B cell (primary cell): ENCODE measurements at regions not wholly inside any gene's neighbourhood (a gene's known extent, or its start where the extent isn't known, plus 50 kb on each side); places are given as distances from the start of the nearest gene placed in this dataset.

ENCODE experiments used
- ATAC-seq: fragments of 200-7000 bp; cut with Tn5 transposase; one replicate; pipeline ENCODE4 v1.10.0; 2021; ENCODE audit warnings: low read depth, mild to moderate bottlenecking, moderate number of reproducible peaks, moderate library complexity
- CTCF ChIA-PET: fragments of 350-600 bp; sonication (Branson Sonifier 250); formaldehyde crosslinking; loops from one replicate; lab custom pipeline; 2021; ENCODE audit warnings: antibody characterized with exemption, inconsistent platforms; lab: Charles Lee
- POLR2A ChIA-PET: fragments of 350-600 bp; sonication (Branson Sonifier 250); formaldehyde crosslinking; loops from one replicate; lab custom pipeline; 2021; ENCODE audit warnings: antibody characterized with exemption; lab: Charles Lee
- DNase-seq: peaks from one replicate; pipeline ENCODE4 v3.0.0; 2013
- H2AFZ ChIP-seq: 2 replicates; pipeline ENCODE4 v1.6.1; 2012; ENCODE audit warnings: mild to moderate bottlenecking, low read depth, low read length; ENCODE audit not compliant: insufficient read depth, poor library complexity, severe bottlenecking
- H3K27ac ChIP-seq, 2 donors: 1 replicate in 1 of 2; 2 replicates in 1 of 2; pipeline ENCODE4 v1.5.1; 2012 to 2013; ENCODE audit warnings: low read length in 2 of 2, mild to moderate bottlenecking in 2 of 2, moderate library complexity in 1 of 2
- H3K27me3 ChIP-seq, 4 experiments: fragments of 200-600 bp in 1 of 4; sonication (generic) in 1 of 4; replicated peaks in 1 of 4; 1 replicate in 2 of 4; 2 replicates in 2 of 4; pipeline versions ENCODE4 v1.6.1 to v1.7.0; 2013 to 2016; ENCODE audit warnings: low read length in 3 of 4, mild to moderate bottlenecking in 2 of 4, mixed read lengths in 1 of 4, moderate library complexity in 1 of 4; ENCODE audit not compliant: insufficient read depth in 4 of 4, control insufficient read depth in 3 of 4; ENCODE audit errors: control extremely low read depth in 1 of 4
- H3K36me3 ChIP-seq, 2 experiments: replicated peaks in 1 of 2; 1 replicate in 1 of 2; 2 replicates in 1 of 2; pipeline versions ENCODE4 v1.6.1 to v1.7.1; 2013; ENCODE audit warnings: low read length in 1 of 2; ENCODE audit not compliant: insufficient read depth in 2 of 2, control insufficient read depth in 1 of 2; ENCODE audit errors: control extremely low read depth in 1 of 2, extremely low read depth in 1 of 2
- H3K4me1 ChIP-seq, 2 donors: fragments of 200-600 bp in 1 of 2; sonication (generic) in 1 of 2; 1 replicate in 1 of 2; 2 replicates in 1 of 2; pipeline versions ENCODE4 v1.5.1 to v1.6.1; 2013 to 2017; ENCODE audit warnings: low read length in 2 of 2; ENCODE audit not compliant: control insufficient read depth in 2 of 2, insufficient read depth in 2 of 2
- H3K4me2 ChIP-seq: replicated peaks from 2 replicates; pipeline ENCODE3; 2012; ENCODE audit warnings: mild to moderate bottlenecking, low read depth, low read length; ENCODE audit not compliant: poor library complexity, severe bottlenecking
- H3K4me3 ChIP-seq, 5 experiments: fragments of 200-600 bp in 1 of 5; sonication (generic) in 1 of 5; 1 replicate in 3 of 5; 2 replicates in 2 of 5; pipeline versions ENCODE4 v1.5.1 to v1.7.0; 2011 to 2016; ENCODE audit warnings: low read length in 4 of 5, mild to moderate bottlenecking in 4 of 5, low read depth in 2 of 5, control low read depth in 1 of 5, moderate library complexity in 1 of 5; ENCODE audit not compliant: insufficient read depth in 1 of 5; ENCODE audit errors: control extremely low read depth in 1 of 5, extremely low read depth in 1 of 5
- H3K79me2 ChIP-seq: fragments of 200-600 bp; sonication (generic); one replicate; pipeline ENCODE4 v1.6.0; 2016; ENCODE audit warnings: low read length; ENCODE audit not compliant: control insufficient read depth, insufficient read depth
- H3K9ac ChIP-seq: fragments of 200-600 bp; sonication (generic); 2 replicates; pipeline ENCODE4 v1.6.1; 2017; ENCODE audit warnings: mild to moderate bottlenecking, low read length, moderate library complexity
- H3K9me3 ChIP-seq, 3 donors: one replicate each; pipeline versions ENCODE4 v1.6.1 to v1.7.1; 2013; ENCODE audit warnings: low read length in 2 of 3; ENCODE audit not compliant: control insufficient read depth in 2 of 3, insufficient read depth in 1 of 3; ENCODE audit errors: control extremely low read depth in 1 of 3
- H4K20me1 ChIP-seq: 2 replicates; pipeline ENCODE4 v1.6.0; 2012; ENCODE audit warnings: mild to moderate bottlenecking, low read length; ENCODE audit not compliant: insufficient read depth, control insufficient read depth, poor library complexity, severe bottlenecking
- H3K27ac Mint-ChIP-seq: one replicate; pipeline ENCODE4 v1.8.0; 2021; ENCODE audit warnings: mixed read lengths
- H3K27me3 Mint-ChIP-seq: one replicate; pipeline ENCODE4 v1.8.0; 2021; ENCODE audit warnings: mixed read lengths
- H3K4me1 Mint-ChIP-seq: one replicate; pipeline ENCODE4 v1.8.0; 2021; ENCODE audit warnings: mixed read lengths
- H3K4me3 Mint-ChIP-seq: one replicate; pipeline ENCODE4 v1.8.0; 2021; ENCODE audit warnings: mixed read lengths
- H3K9me3 Mint-ChIP-seq: one replicate; pipeline ENCODE4 v1.8.0; 2022; ENCODE audit warnings: mixed read lengths; ENCODE audit not compliant: insufficient read depth
- EZH2 ChIP-seq: IDR thresholded peaks from 2 replicates; pipeline ENCODE4 v1.6.1; 2012; ENCODE audit warnings: borderline replicate concordance, low read depth, mild to moderate bottlenecking, moderate library complexity, low read length; ENCODE audit not compliant: insufficient read depth, poor library complexity, severe bottlenecking
- WGBS: methylation state at CpG from one replicate; pipeline ENCODE4 v1.1.5; 2013; ENCODE audit warnings: missing lambda C conversion rate; ENCODE audit not compliant: insufficient coverage; 5-methylcytosine and 5-hydroxymethylcytosine counted together
- intact Hi-C: fragments of 100-400 bp; cut with micrococcal nuclease; formaldehyde crosslinking; loops from one replicate; pipeline ENCODE4 v1.10.0; 2022
- TF ChIP-seq, protein P1 (sequence below): fragments of 200-600 bp; IDR thresholded peaks from one replicate; pipeline ENCODE4 v1.8.0; 2022; ENCODE audit warnings: antibody characterized with exemption, mild to moderate bottlenecking

DNA sequence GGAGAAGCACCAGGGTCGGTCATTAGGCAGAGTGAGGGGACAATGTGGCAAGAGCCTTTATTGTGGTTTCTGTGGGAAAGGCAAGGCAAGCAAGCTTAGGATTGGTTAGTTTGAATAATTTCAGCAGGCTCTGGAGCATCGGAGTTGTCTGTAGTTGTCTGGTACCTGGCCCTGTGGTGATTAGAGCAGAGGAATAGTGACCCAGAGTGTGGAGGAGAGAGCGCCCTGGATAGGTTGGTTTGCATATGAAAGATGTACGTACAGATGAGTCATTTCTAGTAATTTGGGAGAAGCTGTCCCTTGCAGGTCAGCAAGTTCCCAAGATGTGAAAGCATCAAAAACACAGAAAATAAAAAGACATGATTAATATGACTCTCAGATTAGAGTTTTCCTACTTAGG, 383.1 kb upstream of the MEX3C start:
- Histone ChIP-seq H3K79me2 (no peaks in the 10 kb centered on the region), H3K9ac (no peak overlapping the region), H3K4me2 (no peak overlapping the region), H2AFZ (no peak overlapping the region), H3K27ac (no peak overlapping the region), H3K27me3 (no peaks in the 10 kb centered on the region), H3K9me3 (peaks cover 0 to 6% (median 0%) of the 10 kb centered on the region in 3 donors), H4K20me1 (no peaks in the 10 kb centered on the region), H3K4me1 (no peaks in the 10 kb centered on the region), H3K36me3 (no peaks in the 10 kb centered on the region), H3K4me3 (no peak overlapping the region)
- DNase-seq, result no peak
- TF ChIP-seq EZH2, result no peak
- TF ChIP-seq, protein P1, sequence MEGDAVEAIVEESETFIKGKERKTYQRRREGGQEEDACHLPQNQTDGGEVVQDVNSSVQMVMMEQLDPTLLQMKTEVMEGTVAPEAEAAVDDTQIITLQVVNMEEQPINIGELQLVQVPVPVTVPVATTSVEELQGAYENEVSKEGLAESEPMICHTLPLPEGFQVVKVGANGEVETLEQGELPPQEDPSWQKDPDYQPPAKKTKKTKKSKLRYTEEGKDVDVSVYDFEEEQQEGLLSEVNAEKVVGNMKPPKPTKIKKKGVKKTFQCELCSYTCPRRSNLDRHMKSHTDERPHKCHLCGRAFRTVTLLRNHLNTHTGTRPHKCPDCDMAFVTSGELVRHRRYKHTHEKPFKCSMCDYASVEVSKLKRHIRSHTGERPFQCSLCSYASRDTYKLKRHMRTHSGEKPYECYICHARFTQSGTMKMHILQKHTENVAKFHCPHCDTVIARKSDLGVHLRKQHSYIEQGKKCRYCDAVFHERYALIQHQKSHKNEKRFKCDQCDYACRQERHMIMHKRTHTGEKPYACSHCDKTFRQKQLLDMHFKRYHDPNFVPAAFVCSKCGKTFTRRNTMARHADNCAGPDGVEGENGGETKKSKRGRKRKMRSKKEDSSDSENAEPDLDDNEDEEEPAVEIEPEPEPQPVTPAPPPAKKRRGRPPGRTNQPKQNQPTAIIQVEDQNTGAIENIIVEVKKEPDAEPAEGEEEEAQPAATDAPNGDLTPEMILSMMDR, result no peak
- no peak overlapping the region for H3K27ac Mint-ChIP-seq
- no peak for ATAC-seq
- H3K9me3 Mint-ChIP-seq, result peaks cover 5% of the 10 kb centered on the region
- WGBS, result 87% methylated on average over 3 of the region's 4 CpGs
- H3K27me3 Mint-ChIP-seq, result peaks cover 4% of the 10 kb centered on the region
- CTCF ChIA-PET, result no interaction called here
- H3K4me1 Mint-ChIP-seq, result no peaks in the 10 kb centered on the region
- H3K4me3 Mint-ChIP-seq, result no peak overlapping the region
- intact Hi-C loops, result no loop called here
- POLR2A ChIA-PET, result no interaction called here

DNA sequence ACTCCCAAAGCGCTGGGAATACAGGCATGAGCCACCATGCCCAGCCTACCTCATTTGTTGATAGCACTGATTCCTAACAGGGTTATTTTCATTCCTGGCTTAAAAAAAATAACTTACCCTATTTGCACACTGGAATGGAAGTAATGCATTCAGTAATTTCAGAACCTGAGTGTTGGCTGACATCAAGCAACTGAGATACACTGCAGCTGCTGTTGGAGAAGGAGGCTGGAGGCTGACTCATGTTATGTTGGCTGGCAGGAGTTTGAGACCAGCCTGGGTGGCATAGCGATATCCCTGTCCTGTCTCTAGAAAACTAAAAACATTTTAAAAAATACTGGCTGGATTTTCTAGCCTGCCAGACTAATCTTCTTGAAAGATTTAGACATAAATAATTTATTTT, 385.1 kb upstream of the MEX3C start:
- POLR2A ChIA-PET, result no interaction called here
- peaks cover 18% of the 10 kb centered on the region for H3K27me3 Mint-ChIP-seq
- no peak for ATAC-seq

More for the DNA sequence above, 385.1 kb upstream of the MEX3C start:
- H3K27me3 ChIP-seq, result no peaks in the 10 kb centered on the region
- no peak overlapping the region for H3K4me2 ChIP-seq
- TF ChIP-seq, protein P1, result no peak
- no peak for TF ChIP-seq EZH2
- WGBS, result 100% methylated on average over 1 of the region's 2 CpGs
- H3K4me3 Mint-ChIP-seq, result no peak overlapping the region
- H3K4me1 Mint-ChIP-seq, result no peaks in the 10 kb centered on the region
- DNase-seq, result no peak
- no peak overlapping the region for H2AFZ ChIP-seq
- intact Hi-C loops, result no loop called here
- no peaks in the 10 kb centered on the region for H4K20me1 ChIP-seq
- no peak overlapping the region for H3K4me3 ChIP-seq
- H3K9me3 Mint-ChIP-seq, result peaks cover 6% of the 10 kb centered on the region
- H3K27ac ChIP-seq, result no peak overlapping the region
- peaks cover 0 to 3% (median 0%) of the 10 kb centered on the region in 3 donors for H3K9me3 ChIP-seq
- H3K9ac ChIP-seq, result no peak overlapping the region
- CTCF ChIA-PET, result no interaction called here
- no peaks in the 10 kb centered on the region for H3K79me2 ChIP-seq
- no peaks in the 10 kb centered on the region for H3K4me1 ChIP-seq
- no peaks in the 10 kb centered on the region for H3K36me3 ChIP-seq
- no peak overlapping the region for H3K27ac Mint-ChIP-seq
